NCI-H1092 treated with DMSO at 0.1 percent for 48 hours (cell line): ENCODE measurements at regions not wholly inside any gene's neighbourhood (a gene's known extent, or its start where the extent isn't known, plus 50 kb on each side); places are given as distances from the start of the nearest gene placed in this dataset.
"Not testable (repeated sequence)": the region's sequence is repeated elsewhere in the genome, so short reads cannot be mapped to it uniquely, and the experiment has no call there.

Experiments used
- DNase-seq: peaks from one replicate; lab custom pipeline; 2025; lab: John Stamatoyannopoulos, UW

GRCh38 chr7:68014031-68014736 lies 1017.6 kb downstream of the TYW1 start:
- peak; percentile 44 for DNase-seq

GRCh38 chr7:68015122-68015977 lies 1018.7 kb downstream of the TYW1 start:
- peak; percentile 26 for DNase-seq

GRCh38 chr7:68015978-68016532 lies 1019.4 kb downstream of the TYW1 start:
- peak; percentile 26 for DNase-seq

- DNase-seq = no peak
Measured at GRCh38 chr7:68020102-68020501, 1023.5 kb downstream of the TYW1 start.

GRCh38 chr7:68025369-68025768 lies 1028.7 kb downstream of the TYW1 start:
- DNase-seq = no peak

- no peak for DNase-seq
Measured at GRCh38 chr7:68030530-68030929, 1033.9 kb downstream of the TYW1 start.

- no peak for DNase-seq
Measured at GRCh38 chr7:68031180-68031943, 1034.7 kb downstream of the TYW1 start.

- no peak for DNase-seq
Measured at GRCh38 chr7:68038621-68039314, 1042.1 kb downstream of the TYW1 start.

GRCh38 chr7:68041554-68041953 lies 1044.9 kb downstream of the TYW1 start:
- DNase-seq = no peak

- no peak for DNase-seq
Measured at GRCh38 chr7:68043546-68043945, 1046.9 kb downstream of the TYW1 start.

- DNase-seq = no peak
Measured at GRCh38 chr7:68050627-68051026, 1054.0 kb downstream of the TYW1 start.

GRCh38 chr7:68058014-68058413 lies 1061.4 kb downstream of the TYW1 start:
- no peak for DNase-seq

- peak; percentile 14 for DNase-seq
Measured at GRCh38 chr7:68063171-68063570, 1066.5 kb downstream of the TYW1 start.

GRCh38 chr7:68065581-68065980 lies 1068.9 kb downstream of the TYW1 start:
- DNase-seq = no peak

GRCh38 chr7:68067845-68068244 lies 1071.2 kb downstream of the TYW1 start:
- DNase-seq = no peak

GRCh38 chr7:68070992-68071391 lies 1074.4 kb downstream of the TYW1 start:
- no peak for DNase-seq

- no peak for DNase-seq
Measured at GRCh38 chr7:68073701-68074100, 1077.1 kb downstream of the TYW1 start.

GRCh38 chr7:68074242-68074641 lies 1077.6 kb downstream of the TYW1 start:
- no peak for DNase-seq

GRCh38 chr7:68078157-68078710 lies 1081.6 kb downstream of the TYW1 start:
- peak; percentile 24 for DNase-seq

GRCh38 chr7:68082066-68082960 lies 1085.7 kb downstream of the TYW1 start:
- DNase-seq = not testable (repeated sequence)
